HEK293 (cell line): ENCODE measurements at regions not wholly inside any gene's neighbourhood (a gene's known extent, or its start where the extent isn't known, plus 50 kb on each side); places are given as distances from the start of the nearest gene placed in this dataset.

Source experiments
- KLF10 ChIP-seq: fragments of 450-650 bp; IDR thresholded peaks from 2 replicates; pipeline ENCODE4 v1.5.1; 2018; ENCODE audit warnings: missing biosample characterization, mild to moderate bottlenecking, missing genetic modification characterization
- TF ChIP-seq, protein P1 (sequence below): sonication (generic); formaldehyde crosslinking; IDR thresholded peaks from 2 replicates; pipeline ENCODE4 v1.8.1; 2022; ENCODE audit warnings: mild to moderate bottlenecking, moderate library complexity, missing genetic modification reagents

GRCh38 chr1:224541072-224541790 is 74.9 kb upstream of the CNIH3 start:
- TF ChIP-seq, protein P1, sequence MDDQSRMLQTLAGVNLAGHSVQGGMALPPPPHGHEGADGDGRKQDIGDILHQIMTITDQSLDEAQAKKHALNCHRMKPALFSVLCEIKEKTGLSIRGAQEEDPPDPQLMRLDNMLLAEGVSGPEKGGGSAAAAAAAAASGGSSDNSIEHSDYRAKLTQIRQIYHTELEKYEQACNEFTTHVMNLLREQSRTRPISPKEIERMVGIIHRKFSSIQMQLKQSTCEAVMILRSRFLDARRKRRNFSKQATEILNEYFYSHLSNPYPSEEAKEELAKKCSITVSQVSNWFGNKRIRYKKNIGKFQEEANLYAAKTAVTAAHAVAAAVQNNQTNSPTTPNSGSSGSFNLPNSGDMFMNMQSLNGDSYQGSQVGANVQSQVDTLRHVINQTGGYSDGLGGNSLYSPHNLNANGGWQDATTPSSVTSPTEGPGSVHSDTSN (CRISPR knock-in tag), result no peak
- TF ChIP-seq KLF10 (tag by site-specific recombination), result no peak
